ENCODE measurements at regions not wholly inside any gene's neighbourhood (a gene's known extent, or its start where the extent isn't known, plus 50 kb on each side); places are given as distances from the start of the nearest gene placed in this dataset.
A peak's percentile ranks its signal among the peaks of the same experiment; 100 is the strongest.
"Not testable (repeated sequence)": the region's sequence is repeated elsewhere in the genome, so short reads cannot be mapped to it uniquely, and the experiment has no call there.

GRCh38 chr4:134865675-134866074 is 664.1 kb upstream of the PABPC4L start:
- no peaks in the 10 kb centered on the region for H3K27me3 ChIP-seq (ENCODE audit: control insufficient read depth, insufficient read depth, low read length)

GRCh38 chr4:134862116-134862515 is 660.5 kb upstream of the PABPC4L start:
- no peak for TF ChIP-seq CTCF (IDR thresholded peaks at IDR 0.05; ENCODE audit: insufficient read depth, low read length, poor library complexity, severe bottlenecking)
- H3K36me3 ChIP-seq (ENCODE audit: control insufficient read depth, insufficient read depth, low read length): no peaks in the 10 kb centered on the region
- no peak for DNase-seq (ENCODE audit: low read depth)
- H3K27me3 ChIP-seq (ENCODE audit: control insufficient read depth, insufficient read depth, low read length): no peaks in the 10 kb centered on the region
- H3K4me3 ChIP-seq (ENCODE audit: low read depth, low read length): no peak overlapping the region

More at GRCh38 chr4:134865675-134866074, 664.1 kb upstream of the PABPC4L start:
- Histone ChIP-seq H3K4me3 (ENCODE audit: low read depth, low read length) (no peak overlapping the region), H3K36me3 (ENCODE audit: control insufficient read depth, insufficient read depth, low read length) (no peaks in the 10 kb centered on the region)
- TF ChIP-seq CTCF (IDR thresholded peaks at IDR 0.05; ENCODE audit: insufficient read depth, low read length, poor library complexity, severe bottlenecking): peak; percentile 8
- no peak for DNase-seq (ENCODE audit: low read depth)

- no peak overlapping the region for H3K4me3 ChIP-seq (ENCODE audit: low read depth, low read length)
- DNase-seq (ENCODE audit: low read depth): no peak
- H3K27me3 ChIP-seq (ENCODE audit: control insufficient read depth, insufficient read depth, low read length): no peaks in the 10 kb centered on the region
- no peak for TF ChIP-seq CTCF (IDR thresholded peaks at IDR 0.05; ENCODE audit: insufficient read depth, low read length, poor library complexity, severe bottlenecking)
- H3K36me3 ChIP-seq (ENCODE audit: control insufficient read depth, insufficient read depth, low read length): no peaks in the 10 kb centered on the region
Measured at GRCh38 chr4:134848681-134849080, 647.1 kb upstream of the PABPC4L start.

DNA sequence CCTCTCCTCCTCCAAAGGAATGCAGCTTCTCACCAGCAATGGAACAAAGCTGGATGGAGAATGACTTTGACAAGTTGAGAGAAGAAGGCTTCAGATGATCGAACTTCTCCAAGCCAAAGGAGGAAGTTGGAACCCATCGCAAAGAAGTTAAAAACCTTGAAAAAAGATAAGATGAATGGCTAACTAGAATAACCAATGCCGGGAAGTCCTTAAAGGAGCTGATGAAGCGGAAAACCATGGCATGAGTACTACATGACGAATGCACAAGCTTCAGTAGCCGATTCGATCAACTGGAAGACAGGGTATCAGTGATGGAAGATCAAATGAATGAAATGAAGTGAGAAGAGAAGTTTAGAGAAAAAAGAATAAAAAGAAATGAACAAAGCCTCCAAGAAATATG is 629.2 kb upstream of the PABPC4L start:
- not testable (repeated sequence) for H3K36me3 ChIP-seq (ENCODE audit: control insufficient read depth, insufficient read depth, low read length); DNase-seq (ENCODE audit: low read depth); H3K27me3 ChIP-seq (ENCODE audit: control insufficient read depth, insufficient read depth, low read length); H3K4me3 ChIP-seq (ENCODE audit: low read depth, low read length)

GRCh38 chr4:134812611-134813010 is 611.0 kb upstream of the PABPC4L start:
- H3K27me3 ChIP-seq (ENCODE audit: control insufficient read depth, insufficient read depth, low read length): no peaks in the 10 kb centered on the region
- no peak overlapping the region for H3K4me3 ChIP-seq (ENCODE audit: low read depth, low read length)
- no peak for DNase-seq (ENCODE audit: low read depth)
- TF ChIP-seq CTCF (IDR thresholded peaks at IDR 0.05; ENCODE audit: insufficient read depth, low read length, poor library complexity, severe bottlenecking): no peak
- H3K36me3 ChIP-seq (ENCODE audit: control insufficient read depth, insufficient read depth, low read length): no peaks in the 10 kb centered on the region

DNA sequence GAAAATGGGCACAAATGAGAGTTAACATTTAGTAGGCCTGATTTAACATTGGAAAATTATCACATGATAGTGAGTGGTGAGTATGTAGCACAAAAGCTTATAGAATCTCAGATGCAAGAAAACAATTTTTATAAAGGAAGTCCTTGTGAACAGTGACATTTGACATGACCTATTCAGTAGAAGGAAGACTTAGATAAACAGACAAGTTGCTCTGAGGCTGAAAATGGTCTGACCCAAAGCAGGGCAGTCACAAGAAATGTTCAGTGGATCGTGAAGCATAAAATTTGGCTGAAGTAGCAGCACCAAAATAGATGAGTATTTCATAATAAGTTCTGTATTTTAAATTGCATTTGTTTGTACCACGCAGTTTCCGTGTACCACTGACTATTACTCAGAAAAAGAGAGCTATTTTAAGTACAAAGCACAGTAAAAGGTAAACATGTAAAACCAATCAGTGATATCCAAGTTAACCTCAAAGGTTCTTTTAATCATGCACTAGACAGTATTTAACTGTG is 605.7 kb upstream of the PABPC4L start:
- no peak for DNase-seq (ENCODE audit: low read depth)

More for the DNA sequence above, 605.7 kb upstream of the PABPC4L start:
- Histone ChIP-seq H3K4me3 (ENCODE audit: low read depth, low read length) (no peak overlapping the region), H3K27me3 (ENCODE audit: control insufficient read depth, insufficient read depth, low read length) (no peaks in the 10 kb centered on the region), H3K36me3 (ENCODE audit: control insufficient read depth, insufficient read depth, low read length) (no peaks in the 10 kb centered on the region)
- no peak for TF ChIP-seq CTCF (IDR thresholded peaks at IDR 0.05; ENCODE audit: insufficient read depth, low read length, poor library complexity, severe bottlenecking)

Measured in kidney epithelial cell (primary cell).